ENCODE measurements at regions not wholly inside any gene's neighbourhood (a gene's known extent, or its start where the extent isn't known, plus 50 kb on each side); places are given as distances from the start of the nearest gene placed in this dataset.
A peak's percentile ranks its signal among the peaks of the same experiment; 100 is the strongest.

- TF ChIP-seq CTCF (IDR thresholded peaks at IDR 0.05) (no peak), POLR2A (IDR thresholded peaks at IDR 0.05) (no peak)
- Histone ChIP-seq H3K36me3 (no peaks in the 10 kb centered on the region), H3K27ac (no peak overlapping the region), H3K4me3 (no peak overlapping the region), H3K4me1 (no peaks in the 10 kb centered on the region), H3K27me3 (no peaks in the 10 kb centered on the region), H3K9me3 (no peaks in the 10 kb centered on the region)
- no peak for DNase-seq
- 48 to 60% methylated on average over 2 of the region's 2 CpGs for WGBS, 2 donors
- intact Hi-C loops (cut with DNase I): no loop called here
These were observed 1430.9 kb upstream of the MIR17HG start for GRCh38 chr13:89916551-89916950.

- no peak for TF ChIP-seq CTCF (IDR thresholded peaks at IDR 0.05)
- TF ChIP-seq POLR2A (IDR thresholded peaks at IDR 0.05): no peak
- WGBS, 2 donors: 56 to 59% methylated on average over 2 of the region's 2 CpGs
- intact Hi-C loops (cut with DNase I): no loop called here
- Histone ChIP-seq H3K4me1 (no peaks in the 10 kb centered on the region), H3K4me3 (no peak overlapping the region), H3K27me3 (no peaks in the 10 kb centered on the region), H3K36me3 (no peaks in the 10 kb centered on the region), H3K27ac (no peak overlapping the region), H3K9me3 (no peaks in the 10 kb centered on the region)
- DNase-seq: no peak
These were observed 1427.0 kb upstream of the MIR17HG start for GRCh38 chr13:89920461-89920860.

- no peak overlapping the region for H3K27ac ChIP-seq
- TF ChIP-seq POLR2A (IDR thresholded peaks at IDR 0.05) (no peak), CTCF (IDR thresholded peaks at IDR 0.05) (no peak)
- no peaks in the 10 kb centered on the region for H3K4me1 ChIP-seq
- 50 to 64% methylated on average over 2 of the region's 2 CpGs for WGBS, 2 donors
- DNase-seq: no peak
- no peaks in the 10 kb centered on the region for H3K27me3 ChIP-seq
- H3K9me3 ChIP-seq: no peaks in the 10 kb centered on the region
- no peaks in the 10 kb centered on the region for H3K36me3 ChIP-seq
- intact Hi-C loops (cut with DNase I): no loop called here
- H3K4me3 ChIP-seq: no peak overlapping the region
These were observed 1424.4 kb upstream of the MIR17HG start for GRCh38 chr13:89923052-89923451.

GRCh38 chr13:89923736-89924135, 1423.8 kb upstream of the MIR17HG start:
- H3K36me3 ChIP-seq: no peaks in the 10 kb centered on the region
- no peak for DNase-seq
- no peak overlapping the region for H3K4me3 ChIP-seq
- intact Hi-C loops (cut with DNase I): no loop called here
- H3K27me3 ChIP-seq: no peaks in the 10 kb centered on the region
- 72 to 76% methylated on average over 2 of the region's 2 CpGs for WGBS, 2 donors
- no peaks in the 10 kb centered on the region for H3K4me1 ChIP-seq
- H3K27ac ChIP-seq: no peak overlapping the region
- TF ChIP-seq POLR2A (IDR thresholded peaks at IDR 0.05) (no peak), CTCF (IDR thresholded peaks at IDR 0.05) (no peak)
- no peaks in the 10 kb centered on the region for H3K9me3 ChIP-seq

GRCh38 chr13:89925107-89925506, 1422.4 kb upstream of the MIR17HG start:
- H3K27ac ChIP-seq: no peak overlapping the region
- H3K4me1 ChIP-seq: no peaks in the 10 kb centered on the region
- H3K9me3 ChIP-seq: no peaks in the 10 kb centered on the region
- H3K27me3 ChIP-seq: no peaks in the 10 kb centered on the region
- no peak for DNase-seq
- intact Hi-C loops (cut with DNase I): no loop called here
- no peaks in the 10 kb centered on the region for H3K36me3 ChIP-seq
- TF ChIP-seq POLR2A (IDR thresholded peaks at IDR 0.05): no peak
- peak in 2 of 6 experiments; percentile 7 to 19 for TF ChIP-seq CTCF (IDR thresholded peaks at IDR 0.05)
- WGBS, 2 donors: 60 to 68% methylated on average over 2 of the region's 2 CpGs
- no peak overlapping the region for H3K4me3 ChIP-seq

All from esophagus squamous epithelium (tissue), 5 donors.